Activated T-cell treated with anti-CD3 and anti-CD28 coated beads for 48 hours (primary cell): ENCODE measurements at regions not wholly inside any gene's neighbourhood (a gene's known extent, or its start where the extent isn't known, plus 50 kb on each side); places are given as distances from the start of the nearest gene placed in this dataset.
"Not testable (repeated sequence)": the region's sequence is repeated elsewhere in the genome, so short reads cannot be mapped to it uniquely, and the experiment has no call there.

Experiments
- DNase-seq: peaks from one replicate; pipeline ENCODE4 v3.0.0-alpha.2; 2020; ENCODE audit warnings: low read depth

- no peak for DNase-seq
Measured at GRCh38 chr2:103169861-103170260, 408.0 kb downstream of the TMEM182 start.

- no peak for DNase-seq
Measured at GRCh38 chr2:103172821-103173220, 411.0 kb downstream of the TMEM182 start.

- DNase-seq = no peak
Measured at GRCh38 chr2:103174711-103175110, 412.9 kb downstream of the TMEM182 start.

- DNase-seq = no peak
Measured at GRCh38 chr2:103176294-103176915, 414.6 kb downstream of the TMEM182 start.

GRCh38 chr2:103179798-103180197 lies 418.0 kb downstream of the TMEM182 start:
- DNase-seq = no peak

- no peak for DNase-seq
Measured at GRCh38 chr2:103183061-103183460, 421.2 kb downstream of the TMEM182 start.

GRCh38 chr2:103196802-103197201 lies 435.0 kb downstream of the TMEM182 start:
- no peak for DNase-seq

- DNase-seq = not testable (repeated sequence)
Measured at GRCh38 chr2:103200774-103201173, 438.9 kb downstream of the TMEM182 start.

GRCh38 chr2:103208916-103209315 lies 447.1 kb downstream of the TMEM182 start:
- DNase-seq = no peak

- DNase-seq = no peak
Measured at GRCh38 chr2:103213028-103213542, 451.3 kb downstream of the TMEM182 start.

GRCh38 chr2:103218516-103218915 lies 456.7 kb downstream of the TMEM182 start:
- no peak for DNase-seq

GRCh38 chr2:103219398-103219797 lies 457.6 kb downstream of the TMEM182 start:
- no peak for DNase-seq

GRCh38 chr2:103222969-103223368 lies 461.1 kb downstream of the TMEM182 start:
- DNase-seq = no peak

- no peak for DNase-seq
Measured at GRCh38 chr2:103230796-103231195, 469.0 kb downstream of the TMEM182 start.

GRCh38 chr2:103232865-103233264 lies 471.0 kb downstream of the TMEM182 start:
- DNase-seq = no peak

GRCh38 chr2:103233691-103234090 lies 471.9 kb downstream of the TMEM182 start:
- DNase-seq = no peak

- no peak for DNase-seq
Measured at GRCh38 chr2:103235283-103235682, 473.5 kb downstream of the TMEM182 start.

GRCh38 chr2:103249462-103249861 lies 487.6 kb downstream of the TMEM182 start:
- no peak for DNase-seq

- no peak for DNase-seq
Measured at GRCh38 chr2:103252781-103253180, 490.9 kb downstream of the TMEM182 start.

- DNase-seq = no peak
Measured at GRCh38 chr2:103254611-103255010, 492.8 kb downstream of the TMEM182 start.

GRCh38 chr2:103264058-103264768 lies 502.4 kb downstream of the TMEM182 start:
- no peak for DNase-seq

- no peak for DNase-seq
Measured at GRCh38 chr2:103265521-103265920, 503.7 kb downstream of the TMEM182 start.

GRCh38 chr2:103268841-103269498 lies 507.1 kb downstream of the TMEM182 start:
- DNase-seq = no peak
